ENCODE measurements at regions not wholly inside any gene's neighbourhood (a gene's known extent, or its start where the extent isn't known, plus 50 kb on each side); places are given as distances from the start of the nearest gene placed in this dataset.

- no peaks in the 10 kb centered on the region for H3K36me3 ChIP-seq
- H3K9me3 ChIP-seq (ENCODE audit: severe bottlenecking) = no peaks in the 10 kb centered on the region
- DNase-seq = no peak
- no peak overlapping the region for H3K4me3 ChIP-seq (ENCODE audit: low read depth, low read length)
- no peak overlapping the region for H3K27ac ChIP-seq
- no peak for TF ChIP-seq CTCF (IDR thresholded peaks at IDR 0.05; ENCODE audit: low read depth, low read length)
- H3K27me3 ChIP-seq (ENCODE audit: insufficient read depth, low read depth, severe bottlenecking) = no peaks in the 10 kb centered on the region
These were observed 204.9 kb upstream of the PLET1 start for GRCh38 chr11:112465433-112466024.

- H3K36me3 ChIP-seq = no peaks in the 10 kb centered on the region
- no peak overlapping the region for H3K27ac ChIP-seq
- TF ChIP-seq CTCF (IDR thresholded peaks at IDR 0.05; ENCODE audit: low read depth, low read length) = no peak
- no peaks in the 10 kb centered on the region for H3K27me3 ChIP-seq (ENCODE audit: insufficient read depth, low read depth, severe bottlenecking)
- DNase-seq = no peak
- H3K4me3 ChIP-seq (ENCODE audit: low read depth, low read length) = no peak overlapping the region
- H3K9me3 ChIP-seq (ENCODE audit: severe bottlenecking) = no peaks in the 10 kb centered on the region
These were observed 207.1 kb upstream of the PLET1 start for GRCh38 chr11:112467721-112468120.

- Histone ChIP-seq H3K27ac (no peak overlapping the region), H3K9me3 (ENCODE audit: severe bottlenecking) (no peaks in the 10 kb centered on the region), H3K27me3 (ENCODE audit: insufficient read depth, low read depth, severe bottlenecking) (no peaks in the 10 kb centered on the region), H3K36me3 (no peaks in the 10 kb centered on the region), H3K4me3 (ENCODE audit: low read depth, low read length) (no peak overlapping the region)
- TF ChIP-seq CTCF (IDR thresholded peaks at IDR 0.05; ENCODE audit: low read depth, low read length) = no peak
- DNase-seq = no peak
These were observed 208.7 kb upstream of the PLET1 start for GRCh38 chr11:112469376-112469775.

- H3K9me3 ChIP-seq (ENCODE audit: severe bottlenecking) = no peaks in the 10 kb centered on the region
- DNase-seq = no peak
- no peak overlapping the region for H3K4me3 ChIP-seq (ENCODE audit: low read depth, low read length)
- TF ChIP-seq CTCF (IDR thresholded peaks at IDR 0.05; ENCODE audit: low read depth, low read length) = no peak
- no peak overlapping the region for H3K27ac ChIP-seq
- H3K27me3 ChIP-seq (ENCODE audit: insufficient read depth, low read depth, severe bottlenecking) = no peaks in the 10 kb centered on the region
- no peaks in the 10 kb centered on the region for H3K36me3 ChIP-seq
These were observed 209.7 kb upstream of the PLET1 start for GRCh38 chr11:112470355-112470754.

- no peak for TF ChIP-seq CTCF (IDR thresholded peaks at IDR 0.05; ENCODE audit: low read depth, low read length)
- H3K27me3 ChIP-seq (ENCODE audit: insufficient read depth, low read depth, severe bottlenecking) = no peaks in the 10 kb centered on the region
- no peak overlapping the region for H3K4me3 ChIP-seq (ENCODE audit: low read depth, low read length)
- H3K9me3 ChIP-seq (ENCODE audit: severe bottlenecking) = no peaks in the 10 kb centered on the region
- DNase-seq = no peak
- H3K36me3 ChIP-seq = no peaks in the 10 kb centered on the region
- no peak overlapping the region for H3K27ac ChIP-seq
These were observed 211.1 kb upstream of the PLET1 start for GRCh38 chr11:112471731-112472130.

- no peak overlapping the region for H3K27ac ChIP-seq
- DNase-seq = no peak
- no peaks in the 10 kb centered on the region for H3K27me3 ChIP-seq (ENCODE audit: insufficient read depth, low read depth, severe bottlenecking)
- no peaks in the 10 kb centered on the region for H3K36me3 ChIP-seq
- H3K9me3 ChIP-seq (ENCODE audit: severe bottlenecking) = no peaks in the 10 kb centered on the region
- no peak overlapping the region for H3K4me3 ChIP-seq (ENCODE audit: low read depth, low read length)
- no peak for TF ChIP-seq CTCF (IDR thresholded peaks at IDR 0.05; ENCODE audit: low read depth, low read length)
These were observed 216.5 kb upstream of the PLET1 start for GRCh38 chr11:112477152-112477551.
